ENCODE measurements at regions not wholly inside any gene's neighbourhood (a gene's known extent, or its start where the extent isn't known, plus 50 kb on each side); places are given as distances from the start of the nearest gene placed in this dataset.

DNA sequence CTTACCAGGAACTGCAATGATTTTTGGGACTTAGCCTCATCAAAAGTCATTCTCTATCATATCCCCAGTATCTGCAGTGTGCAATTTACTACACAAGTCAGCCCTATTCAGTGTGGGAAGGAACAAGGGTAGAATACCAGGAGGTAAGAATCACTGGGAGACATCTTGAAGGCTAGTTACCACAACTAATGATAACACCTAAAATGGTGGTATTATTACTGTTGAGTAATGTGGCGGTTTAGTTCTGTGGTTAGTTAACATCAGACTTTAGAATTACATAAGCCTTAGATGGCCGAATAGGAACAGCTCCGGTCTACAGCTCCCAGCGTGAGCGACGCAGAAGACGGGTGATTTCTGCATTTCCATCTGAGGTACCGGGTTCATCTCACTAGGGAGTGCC is 567.9 kb upstream of the CDH11 start:
- DNase-seq (ENCODE audit: extremely low spot score in 2 of 2) = no peak
- no peak for TF ChIP-seq POLR2AphosphoS5 (IDR thresholded peaks at IDR 0.05; ENCODE audit: insufficient read depth in 1 of 2, low read depth in 1 of 2)
- TF ChIP-seq, protein P1, sequence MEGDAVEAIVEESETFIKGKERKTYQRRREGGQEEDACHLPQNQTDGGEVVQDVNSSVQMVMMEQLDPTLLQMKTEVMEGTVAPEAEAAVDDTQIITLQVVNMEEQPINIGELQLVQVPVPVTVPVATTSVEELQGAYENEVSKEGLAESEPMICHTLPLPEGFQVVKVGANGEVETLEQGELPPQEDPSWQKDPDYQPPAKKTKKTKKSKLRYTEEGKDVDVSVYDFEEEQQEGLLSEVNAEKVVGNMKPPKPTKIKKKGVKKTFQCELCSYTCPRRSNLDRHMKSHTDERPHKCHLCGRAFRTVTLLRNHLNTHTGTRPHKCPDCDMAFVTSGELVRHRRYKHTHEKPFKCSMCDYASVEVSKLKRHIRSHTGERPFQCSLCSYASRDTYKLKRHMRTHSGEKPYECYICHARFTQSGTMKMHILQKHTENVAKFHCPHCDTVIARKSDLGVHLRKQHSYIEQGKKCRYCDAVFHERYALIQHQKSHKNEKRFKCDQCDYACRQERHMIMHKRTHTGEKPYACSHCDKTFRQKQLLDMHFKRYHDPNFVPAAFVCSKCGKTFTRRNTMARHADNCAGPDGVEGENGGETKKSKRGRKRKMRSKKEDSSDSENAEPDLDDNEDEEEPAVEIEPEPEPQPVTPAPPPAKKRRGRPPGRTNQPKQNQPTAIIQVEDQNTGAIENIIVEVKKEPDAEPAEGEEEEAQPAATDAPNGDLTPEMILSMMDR (IDR thresholded peaks at IDR 0.05) = no peak
- TF ChIP-seq POLR2A (IDR thresholded peaks at IDR 0.05) = no peak
- Histone ChIP-seq H3K9me3 (no peaks in the 10 kb centered on the region), H3K4me1 (no peaks in the 10 kb centered on the region), H3K27me3 (no peaks in the 10 kb centered on the region), H3K4me3 (no peak overlapping the region), H3K36me3 (no peaks in the 10 kb centered on the region), H3K27ac (no peak overlapping the region)
- intact Hi-C loops (cut with DNase I) = no loop called here

DNA sequence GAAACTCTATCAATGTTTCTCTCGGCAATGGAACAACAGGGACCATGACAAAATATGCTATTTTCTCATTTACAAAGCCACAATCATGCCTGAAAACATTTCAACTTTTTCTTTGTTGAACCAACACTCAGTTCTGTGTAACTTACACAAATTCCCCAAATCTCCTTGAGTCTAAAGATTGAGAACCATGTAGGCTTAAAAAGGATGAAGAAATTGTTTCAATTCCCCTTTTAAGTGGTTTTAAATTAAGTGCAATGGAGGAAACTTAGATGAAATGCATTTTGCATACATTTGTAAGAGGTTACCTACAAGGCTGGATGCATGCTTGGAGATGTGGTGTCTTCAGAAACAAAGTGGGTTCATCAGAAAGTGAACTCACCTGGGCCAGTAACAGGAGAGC is 566.4 kb upstream of the CDH11 start:
- DNase-seq (ENCODE audit: extremely low spot score in 2 of 2) = no peak
- Histone ChIP-seq H3K27ac (no peak overlapping the region), H3K9me3 (no peaks in the 10 kb centered on the region)

DNA sequence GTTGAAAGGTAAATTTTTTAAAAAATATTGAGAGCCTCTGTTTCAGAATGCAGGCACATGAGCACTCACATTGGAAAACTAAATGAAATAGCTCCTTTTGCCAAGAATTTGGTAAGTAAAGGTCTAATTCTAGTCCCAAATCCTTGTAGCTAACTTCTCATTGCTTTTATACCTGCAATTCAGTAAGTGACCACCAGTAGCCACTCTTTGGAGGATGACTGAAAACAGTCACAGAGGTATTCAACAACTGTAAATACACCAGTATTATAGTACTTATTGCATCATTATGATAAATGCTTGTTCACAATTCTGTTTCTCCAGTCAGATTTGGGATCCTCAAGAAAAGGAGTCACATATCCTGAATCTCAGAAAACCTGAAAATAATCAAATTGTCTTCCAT is 562.4 kb upstream of the CDH11 start:
- TF ChIP-seq, protein P1 (IDR thresholded peaks at IDR 0.05) = no peak
- TF ChIP-seq POLR2A (IDR thresholded peaks at IDR 0.05) (no peak), POLR2AphosphoS5 (IDR thresholded peaks at IDR 0.05; ENCODE audit: insufficient read depth in 1 of 2, low read depth in 1 of 2) (no peak)
- no peak for DNase-seq (ENCODE audit: extremely low spot score in 2 of 2)
- intact Hi-C loops (cut with DNase I) = no loop called here
- Histone ChIP-seq H3K27ac (no peak overlapping the region), H3K4me1 (no peaks in the 10 kb centered on the region), H3K36me3 (no peaks in the 10 kb centered on the region), H3K27me3 (no peaks in the 10 kb centered on the region), H3K9me3 (no peaks in the 10 kb centered on the region), H3K4me3 (no peak overlapping the region)

More for the DNA sequence above, 566.4 kb upstream of the CDH11 start:
- TF ChIP-seq POLR2AphosphoS5 (IDR thresholded peaks at IDR 0.05; ENCODE audit: insufficient read depth in 1 of 2, low read depth in 1 of 2) (no peak), POLR2A (IDR thresholded peaks at IDR 0.05) (no peak)
- TF ChIP-seq, protein P1 (IDR thresholded peaks at IDR 0.05) = no peak
- intact Hi-C loops (cut with DNase I) = no loop called here
- no peak overlapping the region for H3K4me3 ChIP-seq
- no peaks in the 10 kb centered on the region for H3K27me3 ChIP-seq
- no peaks in the 10 kb centered on the region for H3K36me3 ChIP-seq
- H3K4me1 ChIP-seq = no peaks in the 10 kb centered on the region

DNA sequence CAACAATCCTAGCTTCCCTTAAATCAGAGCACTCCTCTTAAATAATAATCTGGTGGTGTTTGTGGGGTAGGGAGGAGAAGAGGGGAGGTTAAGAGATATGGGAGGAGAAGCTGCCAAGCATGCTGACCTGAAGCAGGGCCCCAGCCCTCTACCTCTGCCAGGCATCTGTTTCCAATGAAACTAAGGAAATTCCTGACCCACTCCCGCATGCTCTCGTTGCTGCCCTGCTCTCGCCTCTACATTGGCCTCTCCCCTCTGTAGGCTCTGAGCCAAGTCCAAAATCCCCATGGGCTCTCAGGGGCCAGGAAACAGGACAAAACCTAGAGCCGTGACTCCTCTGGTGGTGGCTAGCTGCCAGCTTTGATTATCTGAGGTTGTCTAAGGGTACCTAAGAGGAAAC is 559.5 kb upstream of the CDH11 start:
- Histone ChIP-seq H3K4me3 (no peak overlapping the region), H3K4me1 (no peaks in the 10 kb centered on the region), H3K9me3 (no peaks in the 10 kb centered on the region), H3K27ac (no peak overlapping the region), H3K36me3 (no peaks in the 10 kb centered on the region), H3K27me3 (no peaks in the 10 kb centered on the region)
- DNase-seq (ENCODE audit: extremely low spot score in 2 of 2) = no peak
- TF ChIP-seq POLR2AphosphoS5 (IDR thresholded peaks at IDR 0.05; ENCODE audit: insufficient read depth in 1 of 2, low read depth in 1 of 2) = no peak
- TF ChIP-seq POLR2A (IDR thresholded peaks at IDR 0.05) = no peak
- TF ChIP-seq, protein P1 (IDR thresholded peaks at IDR 0.05) = no peak
- intact Hi-C loops (cut with DNase I) = no loop called here

DNA sequence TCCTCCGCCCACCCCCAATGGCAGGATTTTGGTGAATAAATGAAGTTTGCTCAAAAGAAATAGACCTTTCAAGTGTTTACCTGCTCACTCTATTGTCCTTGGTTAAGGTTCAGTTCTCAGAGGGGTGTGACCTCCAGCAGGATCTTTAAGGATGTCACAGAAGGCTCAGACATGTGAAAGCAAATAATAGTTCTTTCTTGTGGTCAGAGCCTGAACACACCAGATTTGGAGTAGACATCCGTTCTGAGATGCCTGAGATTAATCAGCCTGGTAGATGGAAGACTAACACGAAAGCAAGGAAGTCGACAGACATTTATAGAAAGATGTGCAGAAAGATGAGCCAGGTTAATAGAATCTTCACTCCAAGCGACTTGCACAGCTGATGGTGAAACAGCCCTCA is 557.9 kb upstream of the CDH11 start:
- Histone ChIP-seq H3K9me3 (no peaks in the 10 kb centered on the region), H3K27me3 (no peaks in the 10 kb centered on the region), H3K4me1 (no peaks in the 10 kb centered on the region), H3K36me3 (no peaks in the 10 kb centered on the region), H3K4me3 (no peak overlapping the region), H3K27ac (no peak overlapping the region)
- no peak for DNase-seq (ENCODE audit: extremely low spot score in 2 of 2)
- TF ChIP-seq POLR2A (IDR thresholded peaks at IDR 0.05) (no peak), POLR2AphosphoS5 (IDR thresholded peaks at IDR 0.05; ENCODE audit: insufficient read depth in 1 of 2, low read depth in 1 of 2) (no peak)
- TF ChIP-seq, protein P1 (IDR thresholded peaks at IDR 0.05) = no peak
- intact Hi-C loops (cut with DNase I) = no loop called here
